HG03432 (cell line): ENCODE measurements at regions not wholly inside any gene's neighbourhood (a gene's known extent, or its start where the extent isn't known, plus 50 kb on each side); places are given as distances from the start of the nearest gene placed in this dataset.

Experiments used
- ATAC-seq: cut with Tn5 transposase; IDR thresholded peaks from one replicate; pipeline ENCODE4 v1.9.1; 2021; ENCODE audit warnings: mild to moderate bottlenecking, moderate library complexity; ENCODE audit not compliant: unreplicated experiment

DNA sequence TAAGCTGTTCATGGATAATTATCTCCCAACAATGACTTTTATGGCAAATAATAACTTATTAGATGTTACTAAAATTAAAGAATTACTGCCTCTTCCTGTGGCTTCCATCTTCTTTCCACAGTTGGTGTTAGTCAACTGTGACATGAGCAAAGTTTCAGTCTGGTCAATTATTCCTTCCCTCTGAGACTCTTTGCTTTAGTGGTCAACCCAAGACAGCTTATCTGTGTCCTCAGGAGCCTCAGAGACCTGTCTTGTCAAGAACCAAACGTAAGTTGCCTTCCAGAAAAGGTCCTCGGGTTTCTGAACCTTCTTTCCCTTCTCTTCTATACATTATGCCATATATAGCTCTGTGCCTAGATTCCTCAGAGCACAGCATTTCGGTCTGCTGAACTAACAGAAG is 263.2 kb upstream of the ZP4 start:
- ATAC-seq, result peak; percentile 72

DNA sequence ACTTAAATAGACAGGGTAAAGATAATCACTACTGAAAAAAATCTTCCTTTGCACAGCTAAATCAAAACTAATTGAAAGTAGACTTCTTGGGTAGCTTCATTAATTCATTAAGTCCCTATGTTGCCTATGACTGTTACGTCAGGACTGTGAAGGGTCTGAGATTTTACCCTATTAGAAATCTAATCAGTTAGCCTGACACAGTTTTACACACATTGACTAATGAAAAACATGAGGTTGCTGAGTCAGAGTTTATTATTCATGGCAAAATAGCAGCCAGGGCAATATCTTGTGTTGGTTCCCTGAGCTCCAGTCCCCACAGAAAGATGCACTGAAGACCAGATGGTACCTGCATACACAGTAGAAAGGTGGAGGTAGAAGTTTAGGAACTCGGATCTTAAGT is 262.5 kb upstream of the ZP4 start:
- ATAC-seq, result no peak

- ATAC-seq, result no peak
These were observed 261.4 kb upstream of the ZP4 start for GRCh38 chr1:238152119-238152518.

GRCh38 chr1:238143038-238143437 is 252.3 kb upstream of the ZP4 start:
- ATAC-seq, result no peak

DNA sequence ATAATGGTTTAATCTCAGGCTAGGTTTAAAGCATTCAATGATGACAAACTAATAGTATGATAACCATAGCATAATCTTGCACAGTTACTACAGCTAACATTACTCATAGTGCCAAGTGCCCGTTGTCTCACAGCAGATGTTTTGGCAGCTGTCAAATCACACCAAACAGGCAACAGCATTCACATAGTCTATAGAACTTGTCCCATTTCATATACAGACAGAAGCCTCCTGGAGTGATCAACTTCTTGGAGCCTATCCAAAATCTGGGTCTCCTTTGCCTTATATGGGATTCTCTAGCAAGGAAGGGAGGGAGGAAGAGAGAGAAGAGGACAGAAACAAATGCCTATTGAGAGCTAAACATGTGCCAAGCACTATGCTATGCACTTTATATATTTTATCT is 250.6 kb upstream of the ZP4 start:
- no peak for ATAC-seq

GRCh38 chr1:238139713-238140112 is 249.0 kb upstream of the ZP4 start:
- no peak for ATAC-seq

- no peak for ATAC-seq
These were observed 247.4 kb upstream of the ZP4 start for GRCh38 chr1:238138059-238138626.

GRCh38 chr1:238135708-238136664 is 245.3 kb upstream of the ZP4 start:
- ATAC-seq, result no peak

- ATAC-seq, result no peak
These were observed 239.0 kb upstream of the ZP4 start for GRCh38 chr1:238129677-238130076.

- ATAC-seq, result no peak
These were observed 232.5 kb upstream of the ZP4 start for GRCh38 chr1:238123201-238123600.

DNA sequence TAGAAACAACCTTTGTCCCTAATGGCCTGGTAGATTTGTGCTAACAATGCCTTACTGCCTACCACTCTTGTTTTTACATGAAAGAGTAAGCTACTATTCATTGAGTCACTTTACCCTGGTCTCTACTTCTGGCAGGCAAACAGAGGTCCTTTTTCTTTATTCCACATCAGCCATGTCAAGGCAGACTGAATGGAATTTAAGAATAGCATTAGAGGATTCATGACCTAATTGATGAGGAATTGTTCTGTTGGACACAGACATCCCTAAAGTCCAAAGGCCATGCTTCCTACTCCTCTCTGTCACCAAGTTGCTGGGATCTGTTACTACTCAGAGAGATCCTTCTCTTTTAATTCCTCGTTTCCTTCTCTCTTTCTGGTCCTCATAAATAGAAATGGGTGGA is 229.1 kb upstream of the ZP4 start:
- ATAC-seq, result no peak

- no peak for ATAC-seq
These were observed 228.3 kb upstream of the ZP4 start for GRCh38 chr1:238119060-238119459.

- no peak for ATAC-seq
These were observed 225.1 kb upstream of the ZP4 start for GRCh38 chr1:238115852-238116251.

DNA sequence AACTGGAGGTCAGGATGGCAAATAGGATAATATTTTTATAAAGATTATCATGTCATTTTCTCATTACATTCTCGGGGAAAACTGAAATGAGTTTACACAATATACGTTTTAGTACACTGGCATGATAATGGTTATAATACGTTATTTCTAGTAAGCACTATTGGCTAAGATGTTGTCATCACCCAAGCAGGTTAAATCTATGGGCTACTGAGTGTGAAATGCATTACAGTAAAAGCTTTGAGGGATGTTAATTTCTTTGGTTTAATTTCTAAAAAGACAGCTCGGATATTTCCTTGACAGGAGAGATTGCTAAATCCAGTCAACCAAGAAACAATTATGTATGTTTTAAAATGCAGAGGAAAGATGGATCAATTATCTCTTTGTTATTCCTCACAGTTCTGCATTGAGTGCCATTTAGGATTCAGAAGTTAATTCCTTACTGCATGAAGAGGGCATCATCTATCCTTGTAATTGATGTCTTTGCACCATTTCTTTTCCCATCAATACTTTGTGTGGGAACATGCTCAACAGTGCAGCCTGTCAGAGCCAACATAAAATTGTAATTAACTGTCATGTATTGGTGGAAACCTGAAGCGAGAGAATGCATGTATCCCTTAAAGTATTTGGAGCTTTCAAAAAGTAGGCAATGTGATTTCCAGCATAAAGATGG is 222.4 kb upstream of the ZP4 start:
- no peak for ATAC-seq

DNA sequence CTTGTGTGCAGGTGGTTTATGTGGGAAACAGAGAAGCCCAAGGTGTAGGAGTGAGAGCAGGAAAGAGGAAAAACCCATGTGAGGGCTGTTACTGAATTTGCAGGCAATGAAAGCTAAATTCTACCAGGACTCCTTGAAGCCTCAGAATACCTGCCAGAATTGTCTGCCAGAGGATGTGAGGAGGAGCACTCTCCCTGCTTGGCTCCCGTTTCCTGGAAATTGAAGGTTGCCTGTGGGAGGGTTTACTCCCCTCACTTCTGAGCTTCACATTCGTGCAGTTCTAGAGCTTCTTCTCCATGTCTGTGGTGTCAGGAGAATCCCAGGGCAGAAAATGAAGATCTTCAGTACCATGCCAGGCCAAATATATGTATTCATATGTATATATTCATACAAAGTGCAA is 220.8 kb upstream of the ZP4 start:
- no peak for ATAC-seq

- ATAC-seq, result no peak
These were observed 220.4 kb upstream of the ZP4 start for GRCh38 chr1:238111081-238111480.

- no peak for ATAC-seq
These were observed 217.7 kb upstream of the ZP4 start for GRCh38 chr1:238108417-238108816.

- ATAC-seq, result no peak
These were observed 216.6 kb upstream of the ZP4 start for GRCh38 chr1:238107322-238107721.

DNA sequence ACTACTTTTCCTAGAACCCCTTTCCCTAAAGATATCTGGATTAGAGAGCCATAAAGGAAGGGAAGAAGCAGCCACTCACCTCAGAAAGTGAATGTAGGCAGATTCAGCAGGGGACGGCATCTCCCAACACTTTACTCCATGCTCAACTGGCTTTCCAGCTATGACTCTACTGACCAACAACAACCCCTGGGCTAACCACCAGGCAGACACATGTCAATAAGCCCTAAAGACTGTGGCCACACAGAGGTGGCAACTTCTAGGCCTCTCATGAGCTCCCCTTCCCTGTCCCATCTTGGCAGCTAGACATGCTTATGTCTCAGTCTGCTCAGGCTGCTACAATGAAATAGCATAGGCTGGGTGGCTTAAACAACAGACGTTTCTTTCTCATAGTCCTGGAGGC is 214.0 kb upstream of the ZP4 start:
- ATAC-seq, result no peak

DNA sequence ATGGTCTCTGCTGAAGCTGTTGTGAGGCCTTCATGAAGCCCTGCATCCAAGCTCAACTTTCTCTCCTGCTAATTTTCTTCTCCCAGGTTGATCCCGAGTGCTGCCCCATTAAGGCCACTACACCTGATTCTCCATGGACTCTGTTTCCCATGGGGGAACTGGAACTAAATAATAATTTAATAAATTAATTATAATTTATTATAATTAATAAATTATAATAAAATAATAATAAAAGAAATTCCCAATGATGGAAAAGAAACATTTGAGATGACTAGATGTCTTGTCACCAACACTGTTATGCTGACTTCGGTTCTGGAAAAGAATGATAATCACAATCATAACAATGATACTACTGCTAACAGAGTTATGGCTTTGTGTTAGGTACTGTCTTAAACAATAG is 211.2 kb upstream of the ZP4 start:
- no peak for ATAC-seq

DNA sequence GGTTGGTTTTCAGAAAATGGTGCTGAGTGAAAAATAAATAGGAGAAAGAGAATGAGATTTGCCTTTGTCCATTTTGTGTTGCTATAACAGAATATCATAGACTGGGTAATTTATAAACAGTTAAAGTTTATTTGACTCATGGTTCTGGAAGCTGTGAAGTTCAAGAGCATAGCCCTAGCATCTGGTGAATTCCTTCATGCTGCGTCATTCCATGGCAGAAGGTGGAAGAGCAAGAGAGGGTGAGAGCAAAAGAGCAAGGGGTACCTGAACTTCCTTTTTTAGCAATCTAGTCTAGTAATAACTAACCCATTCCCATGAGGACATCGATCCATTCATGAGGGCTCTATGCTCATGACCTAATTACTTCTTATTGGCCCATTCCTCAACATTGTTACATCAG is 209.1 kb upstream of the ZP4 start:
- ATAC-seq, result no peak

DNA sequence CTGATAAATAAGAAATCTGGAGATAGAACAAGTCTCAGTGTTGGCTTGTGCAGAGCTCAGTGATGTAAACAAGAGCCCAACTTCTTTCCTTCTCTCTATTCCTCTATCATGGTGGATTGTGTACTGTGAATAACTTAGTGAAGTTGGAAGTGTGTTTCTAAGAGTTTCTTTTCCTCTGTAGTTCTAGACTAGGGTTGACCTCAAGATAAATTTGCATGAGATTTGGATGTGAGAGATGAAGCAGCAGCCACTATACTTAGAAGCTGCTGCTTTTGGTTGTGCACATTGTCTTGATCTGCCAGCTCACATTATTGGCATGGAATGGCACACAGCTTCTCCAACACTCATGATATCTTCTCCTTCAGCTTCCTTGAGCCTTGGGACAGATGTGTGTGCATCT is 198.9 kb upstream of the ZP4 start:
- peak; percentile 60 for ATAC-seq
